HepG2 (cell line): ENCODE measurements at regions not wholly inside any gene's neighbourhood (a gene's known extent, or its start where the extent isn't known, plus 50 kb on each side); places are given as distances from the start of the nearest gene placed in this dataset.

Experiments used
- AGO1 ChIP-seq: fragments of 200-400 bp; formaldehyde crosslinking; IDR thresholded peaks from 2 replicates; pipeline ENCODE4 v1.6.1; 2017; ENCODE audit warnings: mild to moderate bottlenecking, low read depth, low read length, moderate library complexity; ENCODE audit not compliant: poor library complexity, severe bottlenecking
- ARHGAP35 ChIP-seq: sonication (generic); formaldehyde crosslinking; IDR thresholded peaks from 2 replicates; pipeline ENCODE4 v1.9.0; 2022; ENCODE audit warnings: mild to moderate bottlenecking, inconsistent platforms, moderate library complexity, missing genetic modification reagents, borderline replicate concordance
- ATF6 ChIP-seq: sonication (generic); formaldehyde crosslinking; conservative IDR thresholded peaks from 2 replicates; pipeline ENCODE4 v1.4.0; 2020; ENCODE audit warnings: missing genetic modification reagents
- CEBPG ChIP-seq: IDR thresholded peaks from 2 replicates; pipeline ENCODE4 v1.6.1; 2016
- DNMT1 ChIP-seq: sonication (generic); formaldehyde crosslinking; IDR thresholded peaks from 2 replicates; pipeline ENCODE4 v1.5.1; 2020; ENCODE audit warnings: mild to moderate bottlenecking, missing genetic modification reagents
- ELF3 ChIP-seq: IDR thresholded peaks from 2 replicates; pipeline ENCODE4 v1.6.1; 2016; ENCODE audit warnings: missing genetic modification reagents, missing compliant biosample characterization
- EP300 ChIP-seq, 3 experiments: sonication (generic) in 1 of 3; formaldehyde crosslinking in 1 of 3; IDR thresholded peaks; 2 replicates each; pipeline versions ENCODE4 v1.5.1 to v1.6.1; 2011 to 2020; ENCODE audit warnings: low read depth in 2 of 3, low read length in 2 of 3, borderline replicate concordance in 1 of 3, improper control_type of control experiment in 1 of 3, mild to moderate bottlenecking in 1 of 3, missing genetic modification reagents in 1 of 3, moderate library complexity in 1 of 3
- GTF3A ChIP-seq: sonication (generic); formaldehyde crosslinking; conservative IDR thresholded peaks from 2 replicates; pipeline ENCODE4 v1.4.0; 2020; ENCODE audit warnings: mild to moderate bottlenecking, missing genetic modification reagents
- HHEX ChIP-seq: IDR thresholded peaks from 2 replicates; pipeline ENCODE4 v1.6.1; 2016; ENCODE audit warnings: control low read depth
- KLF6 ChIP-seq: IDR thresholded peaks from 2 replicates; pipeline ENCODE4 v1.8.0; 2016; ENCODE audit warnings: missing biosample characterization, missing genetic modification reagents
- LCORL ChIP-seq, 2 experiments: fragments of 450-650 bp in 1 of 2; sonication (generic) in 1 of 2; formaldehyde crosslinking in 1 of 2; IDR thresholded peaks; 2 replicates each; pipeline versions ENCODE4 v1.5.0 to v1.6.1; 2017 to 2020; ENCODE audit warnings: antibody characterized with exemption in 1 of 2, missing genetic modification reagents in 1 of 2
- MAFK ChIP-seq, 2 experiments: IDR thresholded peaks in 1 of 2; conservative IDR thresholded peaks in 1 of 2; 2 replicates each; pipeline ENCODE4 v1.6.1; 2011; ENCODE audit warnings: improper control_type of control experiment in 2 of 2, low read length in 2 of 2
- MZF1 ChIP-seq: sonication (generic); formaldehyde crosslinking; IDR thresholded peaks from 2 replicates; pipeline ENCODE4 v1.8.1; 2023; ENCODE audit warnings: mild to moderate bottlenecking, missing genetic modification reagents, borderline replicate concordance
- SETDB1 ChIP-seq: sonication (generic); formaldehyde crosslinking; IDR thresholded peaks from 2 replicates; pipeline ENCODE4 v1.5.1; 2020; ENCODE audit warnings: missing genetic modification reagents, mild to moderate bottlenecking, borderline replicate concordance
- SP140L ChIP-seq: sonication (generic); formaldehyde crosslinking; IDR thresholded peaks from 2 replicates; pipeline ENCODE4 v1.4.0; 2020; ENCODE audit warnings: missing genetic modification reagents, borderline replicate concordance
- ZFP37 ChIP-seq: sonication (generic); formaldehyde crosslinking; IDR thresholded peaks from 2 replicates; pipeline ENCODE4 v1.4.0; 2020; ENCODE audit warnings: missing genetic modification reagents, borderline replicate concordance
- ZKSCAN8 ChIP-seq: IDR thresholded peaks from 2 replicates; pipeline ENCODE4 v1.6.1; 2016; ENCODE audit warnings: borderline replicate concordance, missing genetic modification reagents, missing compliant biosample characterization
- ZMYM4 ChIP-seq: sonication (generic); formaldehyde crosslinking; IDR thresholded peaks from 2 replicates; pipeline ENCODE4 v1.8.1; 2023; ENCODE audit warnings: mild to moderate bottlenecking, missing genetic modification reagents
- ZNF619 ChIP-seq: sonication (generic); formaldehyde crosslinking; IDR thresholded peaks from 2 replicates; pipeline ENCODE4 v1.4.0; 2020; ENCODE audit warnings: mild to moderate bottlenecking, missing genetic modification reagents
- ZNF883 ChIP-seq: sonication (generic); formaldehyde crosslinking; IDR thresholded peaks from 2 replicates; pipeline ENCODE4 v1.5.1; 2020; ENCODE audit warnings: mild to moderate bottlenecking, missing genetic modification reagents; ENCODE audit errors: not compliant biosample characterization
- TF ChIP-seq, protein P1 (sequence below): sonication (generic); formaldehyde crosslinking; IDR thresholded peaks from 2 replicates; pipeline ENCODE4 v1.8.1; 2023; ENCODE audit warnings: mild to moderate bottlenecking, inconsistent platforms, moderate library complexity, missing genetic modification reagents, borderline replicate concordance
- TF ChIP-seq, protein P2 (sequence below): sonication (generic); formaldehyde crosslinking; IDR thresholded peaks from 2 replicates; pipeline ENCODE4 v1.4.0; 2020; ENCODE audit warnings: missing genetic modification reagents

- TF ChIP-seq EP300 (IDR thresholded peaks at IDR 0.05; ENCODE audit: low read depth in 2 of 2, low read length in 2 of 2) (peak in 1 of 2 experiments; percentile 6; a peak in 1 of 4 replicates), EP300 (CRISPR knock-in tag; IDR thresholded peaks at IDR 0.05; ENCODE audit: borderline replicate concordance) (no peak), ZKSCAN8 (CRISPR knock-in tag) (peak; percentile 31; the same call in 1 of the 2 replicates), DNMT1 (0 out of 2 replicates have a peak, but pooled peaks have one; percentile 55), SP140L (CRISPR knock-in tag) (no peak), KLF6 (CRISPR knock-in tag) (peak; percentile 49; the same call in 1 of the 2 replicates), LCORL (IDR thresholded peaks at IDR 0.05) (no peak), LCORL (CRISPR knock-in tag; IDR thresholded peaks at IDR 0.05) (peak; percentile 91), ARHGAP35 (CRISPR knock-in tag) (no peak), HHEX (CRISPR knock-in tag) (no peak), GTF3A (no peak), SETDB1 (CRISPR knock-in tag) (no peak), ZFP37 (CRISPR knock-in tag) (peak; percentile 48; the same call in 1 of the 2 replicates), CEBPG (peak; percentile 78), AGO1 (peak; percentile 57), ATF6 (CRISPR knock-in tag) (no peak), MZF1 (peak; percentile 18; the same call in 1 of the 2 replicates), MAFK (conservative IDR thresholded peaks at IDR 0.05 in 1 of 2, IDR thresholded peaks at IDR 0.05 in 1 of 2; ENCODE audit: low read length in 2 of 2) (no peak), ELF3 (CRISPR knock-in tag) (peak; percentile 74), ZMYM4 (CRISPR knock-in tag) (peak; percentile 63; the same call in 1 of the 2 replicates), ZNF883 (CRISPR knock-in tag) (peak; percentile 12), ZNF619 (CRISPR knock-in tag) (peak; percentile 37; the same call in 1 of the 2 replicates)
- TF ChIP-seq, protein P1, sequence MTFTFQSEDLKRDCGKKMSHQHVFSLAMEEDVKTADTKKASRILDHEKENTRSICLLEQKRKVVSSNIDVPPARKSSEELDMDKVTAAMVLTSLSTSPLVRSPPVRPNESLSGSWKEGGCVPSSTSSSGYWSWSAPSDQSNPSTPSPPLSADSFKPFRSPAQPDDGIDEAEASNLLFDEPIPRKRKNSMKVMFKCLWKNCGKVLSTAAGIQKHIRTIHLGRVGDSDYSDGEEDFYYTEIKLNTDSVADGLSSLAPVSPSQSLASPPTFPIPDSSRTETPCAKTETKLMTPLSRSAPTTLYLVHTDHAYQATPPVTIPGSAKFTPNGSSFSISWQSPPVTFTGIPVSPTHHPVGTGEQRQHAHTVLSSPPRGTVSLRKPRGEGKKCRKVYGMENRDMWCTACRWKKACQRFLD (CRISPR knock-in tag): no peak
- TF ChIP-seq, protein P2, sequence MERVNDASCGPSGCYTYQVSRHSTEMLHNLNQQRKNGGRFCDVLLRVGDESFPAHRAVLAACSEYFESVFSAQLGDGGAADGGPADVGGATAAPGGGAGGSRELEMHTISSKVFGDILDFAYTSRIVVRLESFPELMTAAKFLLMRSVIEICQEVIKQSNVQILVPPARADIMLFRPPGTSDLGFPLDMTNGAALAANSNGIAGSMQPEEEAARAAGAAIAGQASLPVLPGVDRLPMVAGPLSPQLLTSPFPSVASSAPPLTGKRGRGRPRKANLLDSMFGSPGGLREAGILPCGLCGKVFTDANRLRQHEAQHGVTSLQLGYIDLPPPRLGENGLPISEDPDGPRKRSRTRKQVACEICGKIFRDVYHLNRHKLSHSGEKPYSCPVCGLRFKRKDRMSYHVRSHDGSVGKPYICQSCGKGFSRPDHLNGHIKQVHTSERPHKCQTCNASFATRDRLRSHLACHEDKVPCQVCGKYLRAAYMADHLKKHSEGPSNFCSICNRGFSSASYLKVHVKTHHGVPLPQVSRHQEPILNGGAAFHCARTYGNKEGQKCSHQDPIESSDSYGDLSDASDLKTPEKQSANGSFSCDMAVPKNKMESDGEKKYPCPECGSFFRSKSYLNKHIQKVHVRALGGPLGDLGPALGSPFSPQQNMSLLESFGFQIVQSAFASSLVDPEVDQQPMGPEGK (CRISPR knock-in tag): peak; percentile 79
Measured at GRCh38 chr15:31216215-31216911, 110.3 kb upstream of the KLF13 start (continued).
